ENCODE measurements at regions not wholly inside any gene's neighbourhood (a gene's known extent, or its start where the extent isn't known, plus 50 kb on each side); places are given as distances from the start of the nearest gene placed in this dataset.

- ChIA-PET CTCF (ENCODE audit: partially characterized antibody) (no interaction called here), POLR2A (ENCODE audit: partially characterized antibody) (no interaction called here)
- H3K9me3 ChIP-seq (ENCODE audit: insufficient read depth in 2 of 2, low read depth in 1 of 2, low read length in 1 of 2), result peaks cover 0 to 2% of the 10 kb centered on the region in 2 experiments; a peak in 1 of 4 replicates
- no peak overlapping the region for H2BK15ac ChIP-seq (ENCODE audit: low read length)
- H3K9ac ChIP-seq (replicated peaks in 1 of 4; ENCODE audit: extremely low read depth in 1 of 4, low read depth in 3 of 4, low read length in 3 of 4), result no peak overlapping the region
- no peak overlapping the region for H4K5ac ChIP-seq (ENCODE audit: insufficient read length, low read depth, low read length)
- FAIRE-seq, result no peak
- no peak overlapping the region for H2AFZ ChIP-seq (ENCODE audit: low read length)
- H2BK20ac ChIP-seq (ENCODE audit: low read length), result no peak overlapping the region
- no peak overlapping the region for H2BK120ac ChIP-seq (replicated peaks; ENCODE audit: low read depth, low read length)
- H3K14ac ChIP-seq (ENCODE audit: insufficient read length), result no peak overlapping the region
- no peak overlapping the region for H3K23ac ChIP-seq (ENCODE audit: insufficient read length)
- no peak overlapping the region for H4K8ac ChIP-seq (ENCODE audit: extremely low read depth, insufficient read depth, low read length)
- 88% methylated on average over 3 of the region's 3 CpGs; no CpG with 5 or more reads in 1 of the 2 experiments for WGBS, 2 experiments (ENCODE audit: extremely low coverage in 1 of 2, insufficient coverage in 1 of 2, insufficient read length in 1 of 2, insufficient replicate concordance in 2 of 2, low coverage in 1 of 2, low lambda C conversion rate in 2 of 2, missing lambda C conversion rate in 1 of 2)
- H3K36me3 ChIP-seq (ENCODE audit: control insufficient read depth in 2 of 4, insufficient read depth in 4 of 4, low read length in 3 of 4), result no peaks in the 10 kb centered on the region
- H3K79me2 ChIP-seq (ENCODE audit: control insufficient read depth in 1 of 2, insufficient read depth in 2 of 2, low read length in 2 of 2), result no peaks in the 10 kb centered on the region
- H3K18ac ChIP-seq (ENCODE audit: extremely low read depth, low read length), result no peak overlapping the region
- no peak overlapping the region for H3K27ac ChIP-seq (ENCODE audit: low read depth, low read length)
- H3K23me2 ChIP-seq (ENCODE audit: low read depth, low read length), result no peaks in the 10 kb centered on the region
- H4K91ac ChIP-seq (replicated peaks; ENCODE audit: insufficient read length, low read length), result no peak overlapping the region
- H4K20me1 ChIP-seq (replicated peaks in 1 of 2; ENCODE audit: control insufficient read depth in 1 of 2, insufficient read depth in 2 of 2, low read length in 2 of 2), result no peaks in the 10 kb centered on the region
- no peak overlapping the region for H3K4me2 ChIP-seq (ENCODE audit: insufficient read depth in 1 of 2, low read depth in 2 of 2, low read length in 2 of 2)
- no peak overlapping the region for H2AK5ac ChIP-seq (ENCODE audit: low read depth, low read length)
- no peaks in the 10 kb centered on the region for H3K27me3 ChIP-seq (replicated peaks in 1 of 4; ENCODE audit: control insufficient read depth in 3 of 4, extremely low read depth in 1 of 4, insufficient read depth in 3 of 4, low read length in 3 of 4)
- H3K4me3 ChIP-seq (ENCODE audit: extremely low read depth in 1 of 4, insufficient read depth in 2 of 4, low read depth in 3 of 4, low read length in 4 of 4), result no peak overlapping the region
- TF ChIP-seq CHD2 (IDR thresholded peaks at IDR 0.05; ENCODE audit: low read length), result no peak
- TF ChIP-seq MAFK (IDR thresholded peaks at IDR 0.05; ENCODE audit: low read depth, low read length), result no peak
- no peak for TF ChIP-seq ZNF274 (IDR thresholded peaks at IDR 0.05; ENCODE audit: borderline replicate concordance, extremely low read depth, low read length)
- TF ChIP-seq KDM5A (IDR thresholded peaks at IDR 0.05; ENCODE audit: low read length), result no peak
- no peak for TF ChIP-seq KDM1A (IDR thresholded peaks at IDR 0.05; ENCODE audit: borderline replicate concordance, low read length)
- no peak for TF ChIP-seq BCL11A (IDR thresholded peaks at IDR 0.05; ENCODE audit: low read depth in 2 of 2, low read length in 2 of 2)
- no peak for TF ChIP-seq TEAD4 (IDR thresholded peaks at IDR 0.05; ENCODE audit: low read depth, low read length)
- TF ChIP-seq BACH1 (IDR thresholded peaks at IDR 0.05; ENCODE audit: low read length), result no peak
- H3K4me1 ChIP-seq (replicated peaks in 1 of 4; ENCODE audit: control insufficient read depth in 3 of 4, insufficient read depth in 4 of 4, low read length in 3 of 4), result no peaks in the 10 kb centered on the region
- H3K56ac ChIP-seq (replicated peaks; ENCODE audit: insufficient read length, low read depth, low read length), result no peak overlapping the region
- H3K4ac ChIP-seq (replicated peaks; ENCODE audit: insufficient read length, low read depth, low read length), result no peak overlapping the region
- DNase-seq (ENCODE audit: low read depth in 1 of 2, low spot score in 2 of 2), result no peak
- no peaks in the 10 kb centered on the region for H3K79me1 ChIP-seq (ENCODE audit: low read depth, low read length)
- H2BK12ac ChIP-seq (ENCODE audit: low read depth, low read length), result no peak overlapping the region
- H2BK5ac ChIP-seq (ENCODE audit: low read depth, low read length), result no peak overlapping the region
Measured at GRCh38 chr9:88875400-88876120, 115.7 kb upstream of the S1PR3 start.

Data from H1 (cell line).